Hepatocyte (in vitro differentiated cells): ENCODE measurements at regions not wholly inside any gene's neighbourhood (a gene's known extent, or its start where the extent isn't known, plus 50 kb on each side); places are given as distances from the start of the nearest gene placed in this dataset.

ENCODE experiments used
- CTCF ChIP-seq: fragments of 200-600 bp; sonication (generic); IDR thresholded peaks from 2 replicates; pipeline ENCODE4 v1.5.1; 2016; ENCODE audit warnings: antibody characterized with exemption, mild to moderate bottlenecking; ENCODE audit not compliant: poor library complexity
- EZH2 ChIP-seq: fragments of 200-600 bp; sonication (generic); IDR thresholded peaks from 2 replicates; pipeline ENCODE4 v1.6.1; 2016; ENCODE audit warnings: antibody characterized with exemption, mild to moderate bottlenecking, borderline replicate concordance

DNA sequence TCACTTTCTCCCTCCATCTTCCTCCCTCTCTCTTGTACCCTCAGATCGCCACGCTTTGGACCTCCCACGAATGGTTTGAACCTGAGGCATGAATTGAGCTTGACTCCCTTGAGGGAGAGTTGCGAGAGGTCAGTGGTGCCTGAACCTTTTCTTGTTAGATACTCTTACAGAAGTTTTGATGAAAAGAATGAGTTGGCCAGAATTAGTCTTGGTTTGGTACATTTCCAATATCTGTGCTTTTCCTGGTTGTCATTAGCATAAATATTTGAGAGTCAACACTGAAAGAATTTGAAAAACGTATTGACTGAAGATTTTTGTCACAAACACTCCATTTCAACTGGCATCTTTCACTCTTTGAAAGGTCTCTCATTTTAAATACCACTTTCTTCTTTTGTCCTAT is 510.6 kb upstream of the DIPK2B start:
- no peak for TF ChIP-seq CTCF
- no peak for TF ChIP-seq EZH2
